Vagina (tissue), 2 donors: ENCODE measurements at regions not wholly inside any gene's neighbourhood (a gene's known extent, or its start where the extent isn't known, plus 50 kb on each side); places are given as distances from the start of the nearest gene placed in this dataset.

Source experiments
- DNase-seq, 2 donors: peaks; one replicate each; pipeline ENCODE4 v3.0.0-alpha.2; 2017; ENCODE audit errors: extremely low spot score in 2 of 2
- H3K27ac ChIP-seq: fragments of 200-600 bp; sonication (generic); one replicate; pipeline ENCODE4 v1.5.1; 2019
- H3K27me3 ChIP-seq: fragments of 200-600 bp; sonication (generic); one replicate; pipeline ENCODE4 v1.5.1; 2019
- H3K36me3 ChIP-seq, 2 donors: fragments of 200-600 bp; sonication (generic); one replicate each; pipeline ENCODE4 v1.5.1; 2017 to 2019
- H3K4me1 ChIP-seq: fragments of 200-600 bp; sonication (generic); one replicate; pipeline ENCODE4 v1.5.1; 2019
- H3K4me3 ChIP-seq, 2 donors: fragments of 200-600 bp; sonication (generic); 1 replicate in 1 of 2; 2 replicates in 1 of 2; pipeline ENCODE4 v1.5.1; 2016 to 2019
- H3K9me3 ChIP-seq: fragments of 200-600 bp; sonication (generic); one replicate; pipeline ENCODE4 v1.5.1; 2019
- CTCF ChIP-seq, 3 experiments: fragments of 450-650 bp in 2 of 3; fragments of 200-600 bp in 1 of 3; sonication (generic) in 1 of 3; IDR thresholded peaks; one replicate each; pipeline ENCODE4 v1.5.1; 2017 to 2019; ENCODE audit warnings: antibody characterized with exemption in 3 of 3, mild to moderate bottlenecking in 2 of 3, moderate library complexity in 2 of 3
- POLR2A ChIP-seq, 2 donors: fragments of 450-650 bp; IDR thresholded peaks; one replicate each; pipeline ENCODE4 v1.6.1; 2017; ENCODE audit warnings: antibody characterized with exemption in 2 of 2, mild to moderate bottlenecking in 2 of 2, moderate library complexity in 2 of 2
- POLR2AphosphoS5 ChIP-seq, 2 donors: sonication (generic); formaldehyde crosslinking; IDR thresholded peaks; one replicate each; pipeline ENCODE4 v1.9.0; 2017; ENCODE audit warnings: antibody characterized with exemption in 2 of 2, mild to moderate bottlenecking in 2 of 2, low read depth in 1 of 2; ENCODE audit not compliant: insufficient read depth in 1 of 2
- intact Hi-C: fragments of 100-400 bp; cut with DNase I; formaldehyde crosslinking; loops from one replicate; pipeline ENCODE4 v1.15.1; 2023

GRCh38 chr10:4456279-4456678, 369.7 kb upstream of the AKR1E2 start:
- no peaks in the 10 kb centered on the region for H3K27me3 ChIP-seq
- TF ChIP-seq POLR2AphosphoS5 (IDR thresholded peaks at IDR 0.05; ENCODE audit: insufficient read depth in 1 of 2, low read depth in 1 of 2) (no peak), CTCF (IDR thresholded peaks at IDR 0.05) (no peak), POLR2A (IDR thresholded peaks at IDR 0.05) (no peak)
- no peak for DNase-seq
- no peaks in the 10 kb centered on the region for H3K4me1 ChIP-seq
- no peaks in the 10 kb centered on the region for H3K9me3 ChIP-seq
- no peak overlapping the region for H3K27ac ChIP-seq
- intact Hi-C loops = no loop called here
- H3K36me3 ChIP-seq = no peaks in the 10 kb centered on the region
- H3K4me3 ChIP-seq = no peak overlapping the region

GRCh38 chr10:4453950-4454349, 372.1 kb upstream of the AKR1E2 start:
- DNase-seq = no peak
- H3K27ac ChIP-seq = no peak overlapping the region
- no peak for TF ChIP-seq POLR2AphosphoS5 (IDR thresholded peaks at IDR 0.05; ENCODE audit: insufficient read depth in 1 of 2, low read depth in 1 of 2)
- TF ChIP-seq CTCF (IDR thresholded peaks at IDR 0.05) = no peak
- no peak for TF ChIP-seq POLR2A (IDR thresholded peaks at IDR 0.05)
- intact Hi-C loops = no loop called here
- no peaks in the 10 kb centered on the region for H3K27me3 ChIP-seq
- H3K36me3 ChIP-seq = no peaks in the 10 kb centered on the region
- no peaks in the 10 kb centered on the region for H3K9me3 ChIP-seq
- H3K4me1 ChIP-seq = no peaks in the 10 kb centered on the region
- H3K4me3 ChIP-seq = no peak overlapping the region

GRCh38 chr10:4453276-4453675, 372.7 kb upstream of the AKR1E2 start:
- no peak for DNase-seq
- no peaks in the 10 kb centered on the region for H3K36me3 ChIP-seq
- TF ChIP-seq POLR2AphosphoS5 (IDR thresholded peaks at IDR 0.05; ENCODE audit: insufficient read depth in 1 of 2, low read depth in 1 of 2) (no peak), POLR2A (IDR thresholded peaks at IDR 0.05) (no peak), CTCF (IDR thresholded peaks at IDR 0.05) (no peak)
- no peak overlapping the region for H3K27ac ChIP-seq
- no peak overlapping the region for H3K4me3 ChIP-seq
- H3K4me1 ChIP-seq = no peaks in the 10 kb centered on the region
- no peaks in the 10 kb centered on the region for H3K27me3 ChIP-seq
- intact Hi-C loops = no loop called here
- no peaks in the 10 kb centered on the region for H3K9me3 ChIP-seq

GRCh38 chr10:4450981-4451908, 374.8 kb upstream of the AKR1E2 start:
- H3K4me3 ChIP-seq = no peak overlapping the region
- no peaks in the 10 kb centered on the region for H3K4me1 ChIP-seq
- H3K27me3 ChIP-seq = no peaks in the 10 kb centered on the region
- no peaks in the 10 kb centered on the region for H3K36me3 ChIP-seq
- no peak for TF ChIP-seq POLR2AphosphoS5 (IDR thresholded peaks at IDR 0.05; ENCODE audit: insufficient read depth in 1 of 2, low read depth in 1 of 2)
- no peak for TF ChIP-seq POLR2A (IDR thresholded peaks at IDR 0.05)
- no peak for TF ChIP-seq CTCF (IDR thresholded peaks at IDR 0.05)
- DNase-seq = no peak
- no peaks in the 10 kb centered on the region for H3K9me3 ChIP-seq
- intact Hi-C loops = no loop called here
- peak overlapping the region; percentile 17 for H3K27ac ChIP-seq

GRCh38 chr10:4450169-4450568, 375.8 kb upstream of the AKR1E2 start:
- no peaks in the 10 kb centered on the region for H3K36me3 ChIP-seq
- H3K4me1 ChIP-seq = no peaks in the 10 kb centered on the region
- no peaks in the 10 kb centered on the region for H3K9me3 ChIP-seq
- DNase-seq = no peak
- no peak for TF ChIP-seq POLR2AphosphoS5 (IDR thresholded peaks at IDR 0.05; ENCODE audit: insufficient read depth in 1 of 2, low read depth in 1 of 2)
- TF ChIP-seq CTCF (IDR thresholded peaks at IDR 0.05) = no peak
- TF ChIP-seq POLR2A (IDR thresholded peaks at IDR 0.05) = no peak
- H3K4me3 ChIP-seq = no peak overlapping the region
- intact Hi-C loops = no loop called here
- H3K27ac ChIP-seq = no peak overlapping the region
- H3K27me3 ChIP-seq = no peaks in the 10 kb centered on the region
